ENCODE measurements at regions not wholly inside any gene's neighbourhood (a gene's known extent, or its start where the extent isn't known, plus 50 kb on each side); places are given as distances from the start of the nearest gene placed in this dataset.

- no peak for TF ChIP-seq CTCF (IDR thresholded peaks at IDR 0.05)
- no peak for FAIRE-seq
- H3K4me1 ChIP-seq, result no peaks in the 10 kb centered on the region
- no peak for ATAC-seq
- DNase-seq, result no peak
- 78 to 88% methylated on average over 1 of the region's 1 CpG for WGBS, 2 donors
- H3K27ac ChIP-seq, result no peak overlapping the region
- H3K36me3 ChIP-seq, result no peaks in the 10 kb centered on the region
- intact Hi-C loops (cut with DNase I), result no loop called here
- no peaks in the 10 kb centered on the region for H3K9me3 ChIP-seq
- H3K4me3 ChIP-seq, result no peak overlapping the region
- no peaks in the 10 kb centered on the region for H3K27me3 ChIP-seq
Observed at GRCh38 chr12:84550518-84550917, 362.1 kb downstream of the SLC6A15 start.

- TF ChIP-seq CTCF (IDR thresholded peaks at IDR 0.05), result no peak
- Histone ChIP-seq H3K36me3 (no peaks in the 10 kb centered on the region), H3K4me1 (no peaks in the 10 kb centered on the region), H3K27me3 (no peaks in the 10 kb centered on the region), H3K9me3 (no peaks in the 10 kb centered on the region), H3K4me3 (no peak overlapping the region), H3K27ac (no peak overlapping the region)
- ATAC-seq, result no peak
- no peak for DNase-seq
- intact Hi-C loops (cut with DNase I), result no loop called here
- no peak for FAIRE-seq
Observed at GRCh38 chr12:84542289-84542688, 370.3 kb downstream of the SLC6A15 start.

GRCh38 chr12:84537666-84538065 lies 374.9 kb downstream of the SLC6A15 start:
- 78 to 93% methylated on average over 1 of the region's 1 CpG for WGBS, 2 donors
- H3K9me3 ChIP-seq, result no peaks in the 10 kb centered on the region
- H3K4me3 ChIP-seq, result no peak overlapping the region
- intact Hi-C loops (cut with DNase I), result no loop called here
- H3K36me3 ChIP-seq, result no peaks in the 10 kb centered on the region
- FAIRE-seq (no peak), ATAC-seq (no peak), DNase-seq (no peak)
- H3K27ac ChIP-seq, result no peak overlapping the region
- H3K4me1 ChIP-seq, result no peaks in the 10 kb centered on the region
- TF ChIP-seq CTCF (IDR thresholded peaks at IDR 0.05), result no peak
- H3K27me3 ChIP-seq, result no peaks in the 10 kb centered on the region

- DNase-seq (no peak), ATAC-seq (no peak), FAIRE-seq (no peak)
- Histone ChIP-seq H3K27me3 (no peaks in the 10 kb centered on the region), H3K36me3 (no peaks in the 10 kb centered on the region), H3K27ac (no peak overlapping the region), H3K4me3 (no peak overlapping the region), H3K4me1 (no peaks in the 10 kb centered on the region), H3K9me3 (no peaks in the 10 kb centered on the region)
- WGBS, 2 donors, result 84 to 95% methylated on average over 2 of the region's 2 CpGs
- intact Hi-C loops (cut with DNase I), result no loop called here
- TF ChIP-seq CTCF (IDR thresholded peaks at IDR 0.05), result no peak
Observed at GRCh38 chr12:84512751-84513150, 399.8 kb downstream of the SLC6A15 start.

- no peak overlapping the region for H3K27ac ChIP-seq
- H3K27me3 ChIP-seq, result no peaks in the 10 kb centered on the region
- ATAC-seq (peak in 3 of 4 donors; percentile 44 to 59 (median 54)), FAIRE-seq (no peak), DNase-seq (no peak)
- no peak overlapping the region for H3K4me3 ChIP-seq
- intact Hi-C loops (cut with DNase I), result no loop called here
- no peaks in the 10 kb centered on the region for H3K9me3 ChIP-seq
- no peaks in the 10 kb centered on the region for H3K36me3 ChIP-seq
- 57 to 58% methylated on average over 2 of the region's 2 CpGs for WGBS, 2 donors
- no peak for TF ChIP-seq CTCF (IDR thresholded peaks at IDR 0.05)
- no peaks in the 10 kb centered on the region for H3K4me1 ChIP-seq
Observed at GRCh38 chr12:84508851-84509260, 403.7 kb downstream of the SLC6A15 start.

Measured in pancreas (tissue), 10 donors.